HuH-7 (cell line): ENCODE measurements at regions not wholly inside any gene's neighbourhood (a gene's known extent, or its start where the extent isn't known, plus 50 kb on each side); places are given as distances from the start of the nearest gene placed in this dataset.

Experiments
- DNase-seq: peaks from one replicate; pipeline ENCODE4 v3.0.0; 2011; ENCODE audit warnings: low spot score

DNA sequence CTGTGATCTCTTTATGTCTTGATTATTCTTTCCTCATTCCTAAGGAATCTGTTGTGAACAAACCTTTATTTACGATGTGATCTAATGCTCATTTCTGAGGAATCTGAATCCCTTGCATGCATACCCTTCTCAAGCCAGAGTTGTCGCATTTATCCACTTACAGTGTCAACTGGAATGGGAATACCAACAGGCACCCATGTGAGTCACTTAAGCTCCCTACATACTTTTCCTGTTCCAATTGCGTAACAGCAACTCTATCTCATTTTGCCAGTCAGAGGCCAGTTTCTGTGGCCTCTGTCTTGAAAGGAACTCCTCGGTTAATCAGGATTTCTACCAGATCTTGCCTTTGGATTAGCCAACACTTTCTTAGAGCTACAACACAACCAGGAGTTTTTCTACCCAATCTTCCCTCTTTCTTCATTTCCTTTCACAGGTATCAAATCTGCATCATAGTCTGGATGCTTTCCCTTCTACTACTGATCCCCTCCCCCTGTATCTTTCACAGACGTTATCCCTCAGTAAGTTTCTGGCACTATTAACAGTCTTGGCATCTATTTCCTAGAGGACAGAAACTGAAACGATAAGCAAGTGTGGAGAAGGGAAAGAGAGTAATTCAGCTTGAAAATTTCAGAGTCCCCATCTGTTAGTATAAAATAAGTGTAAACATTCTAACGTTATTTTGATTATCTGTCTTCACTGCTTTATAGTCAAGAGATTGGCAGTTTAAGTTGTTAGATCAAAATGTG is 66.8 kb upstream of the BCHE start:
- DNase-seq, result no peak

DNA sequence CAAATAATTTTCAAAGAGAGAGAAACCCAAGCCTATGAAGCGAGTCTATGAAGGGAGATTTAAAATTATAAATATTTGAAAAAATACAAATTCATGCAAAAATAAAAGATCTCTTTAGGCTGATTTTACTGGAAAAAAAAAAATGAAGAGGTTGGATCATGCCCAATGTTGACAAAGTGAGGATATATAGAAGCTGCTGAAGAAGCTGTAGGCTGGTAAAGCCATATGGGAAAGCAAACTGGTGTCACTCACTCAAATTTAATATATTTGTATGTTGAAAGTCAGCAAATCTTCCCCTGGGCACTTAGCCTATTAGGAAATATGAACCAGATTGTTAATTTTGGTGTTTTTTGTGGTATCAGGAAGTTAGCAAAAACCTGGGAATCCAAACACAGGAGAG is 61.8 kb upstream of the BCHE start:
- DNase-seq, result no peak

DNA sequence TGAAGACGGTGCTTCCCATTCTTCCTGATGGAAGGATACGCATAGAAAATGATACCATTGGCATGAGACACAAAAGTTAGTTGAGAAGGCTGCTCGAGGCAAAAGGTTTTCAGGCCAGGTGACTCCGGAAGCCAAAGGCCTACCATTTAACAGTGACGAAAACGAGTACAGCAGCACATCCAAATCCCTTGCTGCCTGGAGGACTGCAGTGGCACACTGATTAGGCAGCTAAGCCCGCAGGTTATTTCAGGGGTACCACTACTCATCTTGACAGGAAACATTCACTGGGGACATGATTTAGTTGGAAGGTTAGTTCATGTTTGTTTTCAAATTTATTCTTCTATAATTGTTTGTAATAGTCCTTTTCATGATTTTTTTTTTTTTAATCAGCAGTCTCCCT is 59.9 kb upstream of the BCHE start:
- no peak for DNase-seq

GRCh38 chr3:165895919-165896318 is 58.7 kb upstream of the BCHE start:
- DNase-seq, result no peak

DNA sequence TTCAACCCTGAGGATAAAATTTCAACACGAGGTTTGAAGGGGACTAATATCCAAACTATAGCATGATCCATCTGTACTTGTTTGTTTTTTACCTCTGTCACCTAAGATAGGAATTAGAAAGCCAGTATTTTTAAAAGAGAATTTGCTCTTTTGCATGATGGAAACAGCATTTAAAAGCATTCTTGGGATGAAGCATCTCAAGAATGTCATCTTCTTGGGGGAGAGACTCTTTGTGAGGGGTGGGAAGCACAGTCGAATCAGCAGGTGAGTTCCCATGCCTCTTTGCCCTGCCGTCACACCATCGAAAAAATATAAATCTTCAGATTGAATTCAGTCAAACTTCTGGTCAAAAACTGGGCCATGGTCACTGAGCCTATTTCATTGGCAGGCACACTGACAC is 55.3 kb upstream of the BCHE start:
- no peak for DNase-seq
